ENCODE measurements at regions not wholly inside any gene's neighbourhood (a gene's known extent, or its start where the extent isn't known, plus 50 kb on each side); places are given as distances from the start of the nearest gene placed in this dataset.

DNA sequence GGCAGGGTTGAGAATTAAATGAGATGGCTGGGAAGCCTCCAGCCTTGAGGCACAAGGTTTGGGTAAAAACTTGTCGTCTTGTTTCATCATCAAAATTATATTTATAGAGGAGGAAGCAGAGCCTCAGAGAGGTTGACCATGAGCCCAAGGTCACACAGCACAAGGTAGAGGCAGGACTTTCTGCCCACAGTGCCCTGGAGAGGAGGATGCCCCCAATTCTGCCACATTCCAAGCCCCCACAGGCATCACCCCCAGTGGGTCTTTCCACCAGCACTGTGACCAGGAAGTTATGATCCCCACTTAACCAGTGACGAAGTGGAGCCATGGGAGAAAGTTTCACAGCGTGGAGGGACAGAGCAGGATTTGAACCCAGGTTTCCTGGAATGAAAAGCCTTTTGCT is 400.0 kb downstream of the MATN1 start:
- TF ChIP-seq, protein P1, sequence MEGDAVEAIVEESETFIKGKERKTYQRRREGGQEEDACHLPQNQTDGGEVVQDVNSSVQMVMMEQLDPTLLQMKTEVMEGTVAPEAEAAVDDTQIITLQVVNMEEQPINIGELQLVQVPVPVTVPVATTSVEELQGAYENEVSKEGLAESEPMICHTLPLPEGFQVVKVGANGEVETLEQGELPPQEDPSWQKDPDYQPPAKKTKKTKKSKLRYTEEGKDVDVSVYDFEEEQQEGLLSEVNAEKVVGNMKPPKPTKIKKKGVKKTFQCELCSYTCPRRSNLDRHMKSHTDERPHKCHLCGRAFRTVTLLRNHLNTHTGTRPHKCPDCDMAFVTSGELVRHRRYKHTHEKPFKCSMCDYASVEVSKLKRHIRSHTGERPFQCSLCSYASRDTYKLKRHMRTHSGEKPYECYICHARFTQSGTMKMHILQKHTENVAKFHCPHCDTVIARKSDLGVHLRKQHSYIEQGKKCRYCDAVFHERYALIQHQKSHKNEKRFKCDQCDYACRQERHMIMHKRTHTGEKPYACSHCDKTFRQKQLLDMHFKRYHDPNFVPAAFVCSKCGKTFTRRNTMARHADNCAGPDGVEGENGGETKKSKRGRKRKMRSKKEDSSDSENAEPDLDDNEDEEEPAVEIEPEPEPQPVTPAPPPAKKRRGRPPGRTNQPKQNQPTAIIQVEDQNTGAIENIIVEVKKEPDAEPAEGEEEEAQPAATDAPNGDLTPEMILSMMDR (IDR thresholded peaks at IDR 0.05), result no peak
- intact Hi-C loops (cut with DNase I; ENCODE audit: low total_unique reads), result no loop called here
- H3K27ac ChIP-seq, result no peak overlapping the region
- peak in 1 of 2 donors; percentile 6 for DNase-seq
- peaks cover 0 to 64% of the 10 kb centered on the region in 2 donors for H3K27me3 ChIP-seq
- H3K4me1 ChIP-seq, result no peaks in the 10 kb centered on the region
- H3K4me3 ChIP-seq, result no peak overlapping the region
- H3K9me3 ChIP-seq, result no peaks in the 10 kb centered on the region
- H3K36me3 ChIP-seq, result no peaks in the 10 kb centered on the region

DNA sequence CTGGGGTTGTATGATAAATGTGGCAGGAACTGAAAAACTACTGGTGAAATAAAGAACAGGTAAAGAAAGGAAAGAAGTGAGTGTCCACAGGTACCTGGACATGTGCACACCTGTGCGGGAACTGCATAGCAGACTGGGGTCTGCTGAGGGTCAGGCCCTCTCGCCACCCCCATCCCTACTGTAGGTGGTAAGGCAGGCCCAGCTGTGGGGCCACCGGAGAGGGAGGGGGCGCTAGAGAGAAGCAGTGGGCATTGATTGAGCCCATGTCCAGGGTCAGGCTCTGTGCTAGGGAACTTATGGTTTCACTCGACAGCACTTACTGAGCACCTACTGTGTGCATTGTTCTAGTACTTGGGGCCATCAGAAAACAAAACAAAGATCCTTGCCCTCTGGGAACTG is 400.5 kb downstream of the MATN1 start:
- Histone ChIP-seq H3K4me3 (no peak overlapping the region), H3K9me3 (no peaks in the 10 kb centered on the region), H3K27ac (no peak overlapping the region), H3K36me3 (no peaks in the 10 kb centered on the region), H3K27me3 (peaks cover 0 to 63% of the 10 kb centered on the region in 2 donors), H3K4me1 (no peaks in the 10 kb centered on the region)
- TF ChIP-seq, protein P1 (IDR thresholded peaks at IDR 0.05), result no peak
- peak in 1 of 2 donors; percentile 23 for DNase-seq
- intact Hi-C loops (cut with DNase I; ENCODE audit: low total_unique reads), result no loop called here

DNA sequence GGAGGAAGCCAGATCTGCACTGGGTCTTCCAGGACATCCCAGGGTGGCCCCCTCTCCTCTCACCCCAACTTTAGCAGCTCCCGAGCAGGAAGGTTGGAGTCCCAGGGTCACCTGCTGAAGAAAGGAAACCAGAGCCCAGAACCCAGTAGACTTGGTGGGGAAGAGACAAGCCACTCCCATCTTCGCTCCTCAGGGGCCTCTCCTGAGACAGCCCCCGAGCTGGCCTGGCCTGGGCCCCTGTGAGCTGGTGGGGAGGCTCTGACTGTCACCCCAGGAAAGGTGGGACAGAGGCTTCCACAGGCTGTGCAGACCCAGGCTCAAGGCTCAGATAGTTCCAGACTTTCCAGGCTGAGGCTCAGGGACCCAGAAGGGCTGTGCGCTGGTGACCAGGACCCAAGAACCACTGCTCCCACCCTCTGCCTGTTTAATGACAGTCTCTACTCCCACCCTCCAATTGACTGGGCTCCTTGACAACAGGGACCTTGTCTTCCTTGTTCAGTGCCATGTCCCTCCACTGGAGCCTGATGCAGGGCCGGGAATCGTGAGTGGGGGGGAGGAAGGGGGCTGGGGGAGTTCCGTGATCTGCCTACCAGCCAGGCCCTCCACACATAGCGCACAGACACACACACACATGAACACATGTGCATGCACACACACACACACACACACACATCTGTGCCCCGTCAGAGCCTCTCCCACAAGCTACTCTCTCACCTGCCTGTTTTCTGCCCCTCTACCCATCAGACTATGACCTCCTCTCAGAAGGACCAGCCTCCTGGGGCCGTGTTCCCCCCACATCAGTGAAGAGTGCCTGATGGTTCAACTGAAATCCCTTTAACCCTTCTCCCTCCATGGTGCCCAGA is 401.2 kb downstream of the MATN1 start:
- intact Hi-C loops (cut with DNase I; ENCODE audit: low total_unique reads), result no loop called here
- H3K9me3 ChIP-seq, result no peaks in the 10 kb centered on the region
- H3K36me3 ChIP-seq, result no peaks in the 10 kb centered on the region
- peaks cover 0 to 69% of the 10 kb centered on the region in 2 donors for H3K27me3 ChIP-seq
- H3K4me1 ChIP-seq, result no peaks in the 10 kb centered on the region
- peak in 1 of 2 donors; percentile 20 for DNase-seq
- TF ChIP-seq, protein P1 (IDR thresholded peaks at IDR 0.05), result no peak
- no peak overlapping the region for H3K4me3 ChIP-seq
- H3K27ac ChIP-seq, result no peak overlapping the region

DNA sequence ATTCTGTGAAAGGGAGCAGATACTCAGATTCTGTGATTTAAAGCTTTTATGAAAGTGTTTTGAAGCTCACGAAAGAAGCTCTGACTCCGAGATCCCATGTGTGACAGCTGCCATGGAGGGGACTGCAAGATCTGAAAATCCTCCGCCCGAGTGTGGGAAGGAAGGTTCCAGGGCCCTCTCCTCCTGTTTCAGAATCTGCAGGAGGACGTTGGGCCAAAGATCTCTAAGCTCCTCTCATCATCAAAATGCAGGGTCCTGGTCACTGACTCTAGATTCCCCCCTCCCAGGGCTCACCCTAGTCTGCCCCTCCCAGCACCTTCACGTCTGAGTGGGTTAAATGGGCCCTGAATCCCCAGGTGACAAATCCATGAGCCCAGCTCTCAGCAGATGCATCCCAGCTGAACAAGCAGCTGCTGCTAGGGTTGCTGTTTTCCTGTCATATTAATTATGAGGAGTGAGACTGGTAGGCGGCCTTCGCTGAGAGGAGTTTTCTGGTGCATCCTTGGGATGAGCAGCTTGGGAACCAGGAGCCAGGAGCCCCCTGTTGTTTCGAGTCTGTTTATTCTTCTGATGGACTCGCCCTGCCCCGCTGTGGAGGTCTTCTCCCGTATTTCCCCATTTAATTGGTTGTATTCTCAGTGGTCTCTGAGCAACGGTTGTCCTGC is 402.0 kb downstream of the MATN1 start:
- H3K27ac ChIP-seq, result no peak overlapping the region
- no peaks in the 10 kb centered on the region for H3K4me1 ChIP-seq
- DNase-seq, result peak in 1 of 2 donors; percentile 23
- H3K27me3 ChIP-seq, result peaks cover 0 to 66% of the 10 kb centered on the region in 2 donors
- intact Hi-C loops (cut with DNase I; ENCODE audit: low total_unique reads), result no loop called here
- TF ChIP-seq, protein P1 (IDR thresholded peaks at IDR 0.05), result no peak
- H3K36me3 ChIP-seq, result no peaks in the 10 kb centered on the region
- no peak overlapping the region for H3K4me3 ChIP-seq
- H3K9me3 ChIP-seq, result peaks cover 0 to 5% (median 1%) of the 10 kb centered on the region in 3 donors

DNA sequence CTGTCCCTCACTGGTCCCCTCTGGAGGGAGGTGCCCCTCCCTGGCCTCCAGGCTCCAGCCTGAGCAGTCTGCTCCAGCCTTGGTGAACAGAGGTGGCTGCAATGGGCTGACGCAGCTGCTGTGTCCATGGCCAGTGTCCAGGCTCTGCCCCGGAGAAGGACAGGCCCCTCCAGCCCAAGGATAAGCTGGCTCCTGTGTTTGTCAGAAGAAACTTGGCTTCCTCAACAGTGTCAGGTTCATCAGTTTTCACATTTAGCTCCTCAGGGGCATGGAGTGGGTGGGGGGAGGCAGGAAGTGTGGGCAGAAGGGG is 402.8 kb downstream of the MATN1 start:
- no peaks in the 10 kb centered on the region for H3K36me3 ChIP-seq
- H3K4me3 ChIP-seq, result no peak overlapping the region
- H3K27ac ChIP-seq, result no peak overlapping the region
- no peaks in the 10 kb centered on the region for H3K4me1 ChIP-seq
- H3K9me3 ChIP-seq, result peaks cover 0 to 11% (median 4%) of the 10 kb centered on the region in 3 donors
- DNase-seq, result peak in 1 of 2 donors; percentile 23
- TF ChIP-seq, protein P1 (IDR thresholded peaks at IDR 0.05), result no peak
- intact Hi-C loops (cut with DNase I; ENCODE audit: low total_unique reads), result no loop called here
- H3K27me3 ChIP-seq, result peaks cover 0 to 67% of the 10 kb centered on the region in 2 donors

All from tibial artery (tissue), 4 donors.